ENCODE measurements at regions not wholly inside any gene's neighbourhood (a gene's known extent, or its start where the extent isn't known, plus 50 kb on each side); places are given as distances from the start of the nearest gene placed in this dataset.
"Not testable (repeated sequence)": the region's sequence is repeated elsewhere in the genome, so short reads cannot be mapped to it uniquely, and the experiment has no call there.

GRCh38 chr11:49442669-49443068 is 234.3 kb upstream of the FOLH1 start:
- no peak for DNase-seq (ENCODE audit: low spot score)
- no peak overlapping the region for H3K4me3 Mint-ChIP-seq (ENCODE audit: unreplicated experiment)

GRCh38 chr11:49439901-49440300 is 231.5 kb upstream of the FOLH1 start:
- not testable (repeated sequence) for H3K36me3 Mint-ChIP-seq (ENCODE audit: low read depth); H3K27ac Mint-ChIP-seq (ENCODE audit: unreplicated experiment); H3K4me3 Mint-ChIP-seq (ENCODE audit: unreplicated experiment); H3K4me1 Mint-ChIP-seq (ENCODE audit: low read depth); H3K27me3 Mint-ChIP-seq (ENCODE audit: low read depth); DNase-seq (ENCODE audit: low spot score)
- H3K9me3 Mint-ChIP-seq (ENCODE audit: low read depth) = peaks cover 18% of the 10 kb centered on the region

More at GRCh38 chr11:49442669-49443068, 234.3 kb upstream of the FOLH1 start:
- Mint-ChIP-seq H3K27ac (ENCODE audit: unreplicated experiment) (no peak overlapping the region), H3K4me1 (ENCODE audit: low read depth) (no peaks in the 10 kb centered on the region), H3K36me3 (ENCODE audit: low read depth) (no peaks in the 10 kb centered on the region), H3K9me3 (ENCODE audit: low read depth) (peaks cover 27% of the 10 kb centered on the region), H3K27me3 (ENCODE audit: low read depth) (no peaks in the 10 kb centered on the region)
- no peak for TF ChIP-seq CTCF (IDR thresholded peaks at IDR 0.05)

GRCh38 chr11:49434308-49434707 is 225.9 kb upstream of the FOLH1 start:
- not testable (repeated sequence) for H3K4me3 Mint-ChIP-seq (ENCODE audit: unreplicated experiment); H3K4me1 Mint-ChIP-seq (ENCODE audit: low read depth); H3K27me3 Mint-ChIP-seq (ENCODE audit: low read depth); H3K36me3 Mint-ChIP-seq (ENCODE audit: low read depth); H3K27ac Mint-ChIP-seq (ENCODE audit: unreplicated experiment)
- DNase-seq (ENCODE audit: low spot score) = peak; percentile 53
- peaks cover 19% of the 10 kb centered on the region for H3K9me3 Mint-ChIP-seq (ENCODE audit: low read depth)

- Mint-ChIP-seq H3K4me3 (ENCODE audit: unreplicated experiment) (no peak overlapping the region), H3K4me1 (ENCODE audit: low read depth) (no peaks in the 10 kb centered on the region), H3K9me3 (ENCODE audit: low read depth) (peaks cover 24% of the 10 kb centered on the region), H3K36me3 (ENCODE audit: low read depth) (no peaks in the 10 kb centered on the region), H3K27ac (ENCODE audit: unreplicated experiment) (no peak overlapping the region), H3K27me3 (ENCODE audit: low read depth) (no peaks in the 10 kb centered on the region)
- no peak for DNase-seq (ENCODE audit: low spot score)
- TF ChIP-seq CTCF (IDR thresholded peaks at IDR 0.05) = no peak
Measured at GRCh38 chr11:49432242-49432848, 223.9 kb upstream of the FOLH1 start.

GRCh38 chr11:49424136-49424535 is 215.7 kb upstream of the FOLH1 start:
- no peak for TF ChIP-seq CTCF (IDR thresholded peaks at IDR 0.05)
- Mint-ChIP-seq H3K27me3 (ENCODE audit: low read depth) (no peaks in the 10 kb centered on the region), H3K4me3 (ENCODE audit: unreplicated experiment) (no peak overlapping the region), H3K4me1 (ENCODE audit: low read depth) (no peaks in the 10 kb centered on the region), H3K9me3 (ENCODE audit: low read depth) (peaks cover 32% of the 10 kb centered on the region), H3K36me3 (ENCODE audit: low read depth) (no peaks in the 10 kb centered on the region), H3K27ac (ENCODE audit: unreplicated experiment) (no peak overlapping the region)
- no peak for DNase-seq (ENCODE audit: low spot score)

- not testable (repeated sequence) for H3K36me3 Mint-ChIP-seq (ENCODE audit: low read depth); DNase-seq (ENCODE audit: low spot score); H3K27ac Mint-ChIP-seq (ENCODE audit: unreplicated experiment); H3K27me3 Mint-ChIP-seq (ENCODE audit: low read depth); H3K4me1 Mint-ChIP-seq (ENCODE audit: low read depth); H3K4me3 Mint-ChIP-seq (ENCODE audit: unreplicated experiment)
- H3K9me3 Mint-ChIP-seq (ENCODE audit: low read depth) = peaks cover 11% of the 10 kb centered on the region
Measured at GRCh38 chr11:49418877-49419276, 210.5 kb upstream of the FOLH1 start.

GRCh38 chr11:49405743-49406142 is 197.3 kb upstream of the FOLH1 start:
- H3K4me1 Mint-ChIP-seq (ENCODE audit: low read depth) = no peaks in the 10 kb centered on the region
- H3K27me3 Mint-ChIP-seq (ENCODE audit: low read depth) = no peaks in the 10 kb centered on the region
- H3K9me3 Mint-ChIP-seq (ENCODE audit: low read depth) = peaks cover 9% of the 10 kb centered on the region
- no peak overlapping the region for H3K27ac Mint-ChIP-seq (ENCODE audit: unreplicated experiment)
- no peaks in the 10 kb centered on the region for H3K36me3 Mint-ChIP-seq (ENCODE audit: low read depth)
- no peak overlapping the region for H3K4me3 Mint-ChIP-seq (ENCODE audit: unreplicated experiment)
- DNase-seq (ENCODE audit: low spot score) = peak; percentile 48
- TF ChIP-seq CTCF (IDR thresholded peaks at IDR 0.05) = no peak

GRCh38 chr11:49395789-49396188 is 187.4 kb upstream of the FOLH1 start:
- not testable (repeated sequence) for DNase-seq (ENCODE audit: low spot score); H3K36me3 Mint-ChIP-seq (ENCODE audit: low read depth); H3K4me3 Mint-ChIP-seq (ENCODE audit: unreplicated experiment); H3K4me1 Mint-ChIP-seq (ENCODE audit: low read depth); H3K27ac Mint-ChIP-seq (ENCODE audit: unreplicated experiment); H3K27me3 Mint-ChIP-seq (ENCODE audit: low read depth); H3K9me3 Mint-ChIP-seq (ENCODE audit: low read depth)

- not testable (repeated sequence) for H3K36me3 Mint-ChIP-seq (ENCODE audit: low read depth); H3K27ac Mint-ChIP-seq (ENCODE audit: unreplicated experiment); H3K27me3 Mint-ChIP-seq (ENCODE audit: low read depth); DNase-seq (ENCODE audit: low spot score); H3K9me3 Mint-ChIP-seq (ENCODE audit: low read depth); H3K4me1 Mint-ChIP-seq (ENCODE audit: low read depth); H3K4me3 Mint-ChIP-seq (ENCODE audit: unreplicated experiment)
Measured at GRCh38 chr11:49390362-49390761, 182.0 kb upstream of the FOLH1 start.

Measured in chondrocyte (in vitro differentiated cells).